Activated effector memory CD4-positive, alpha-beta T cell treated with Interleukin-2 at 50 U/mL for 16 hours (primary cell): ENCODE measurements at regions not wholly inside any gene's neighbourhood (a gene's known extent, or its start where the extent isn't known, plus 50 kb on each side); places are given as distances from the start of the nearest gene placed in this dataset.
"Not testable (repeated sequence)": the region's sequence is repeated elsewhere in the genome, so short reads cannot be mapped to it uniquely, and the experiment has no call there.

Experiments used
- DNase-seq: peaks from one replicate; pipeline ENCODE4 v3.0.0-alpha.2; 2020

GRCh38 chr14:105681606-105682185 lies 155.3 kb downstream of the TMEM121 start:
- DNase-seq: not testable (repeated sequence)

- DNase-seq: not testable (repeated sequence)
Measured at GRCh38 chr14:105682442-105682841, 156.1 kb downstream of the TMEM121 start.

GRCh38 chr14:105682956-105683570 lies 156.7 kb downstream of the TMEM121 start:
- no peak for DNase-seq

- DNase-seq: not testable (repeated sequence)
Measured at GRCh38 chr14:105684056-105684455, 157.7 kb downstream of the TMEM121 start.

GRCh38 chr14:105684597-105684996 lies 158.2 kb downstream of the TMEM121 start:
- DNase-seq: not testable (repeated sequence)

- no peak for DNase-seq
Measured at GRCh38 chr14:105685003-105685402, 158.6 kb downstream of the TMEM121 start.

- not testable (repeated sequence) for DNase-seq
Measured at GRCh38 chr14:105685605-105686004, 159.2 kb downstream of the TMEM121 start.

GRCh38 chr14:105686050-105686449 lies 159.7 kb downstream of the TMEM121 start:
- not testable (repeated sequence) for DNase-seq

- DNase-seq: not testable (repeated sequence)
Measured at GRCh38 chr14:105686462-105687170, 160.2 kb downstream of the TMEM121 start.

- DNase-seq: not testable (repeated sequence)
Measured at GRCh38 chr14:105687171-105688022, 161.0 kb downstream of the TMEM121 start.

GRCh38 chr14:105688023-105688351 lies 161.6 kb downstream of the TMEM121 start:
- not testable (repeated sequence) for DNase-seq

- not testable (repeated sequence) for DNase-seq
Measured at GRCh38 chr14:105688664-105689221, 162.4 kb downstream of the TMEM121 start.

GRCh38 chr14:105689722-105690121 lies 163.3 kb downstream of the TMEM121 start:
- no peak for DNase-seq

GRCh38 chr14:105690671-105691070 lies 164.3 kb downstream of the TMEM121 start:
- DNase-seq: no peak

- DNase-seq: not testable (repeated sequence)
Measured at GRCh38 chr14:105691321-105692109, 165.1 kb downstream of the TMEM121 start.

GRCh38 chr14:105692110-105692685 lies 165.8 kb downstream of the TMEM121 start:
- DNase-seq: not testable (repeated sequence)

- no peak for DNase-seq
Measured at GRCh38 chr14:105694961-105695360, 168.6 kb downstream of the TMEM121 start.

- DNase-seq: not testable (repeated sequence)
Measured at GRCh38 chr14:105696388-105696787, 170.0 kb downstream of the TMEM121 start.

GRCh38 chr14:105697414-105697813 lies 171.0 kb downstream of the TMEM121 start:
- not testable (repeated sequence) for DNase-seq

GRCh38 chr14:105697955-105698354 lies 171.6 kb downstream of the TMEM121 start:
- DNase-seq: not testable (repeated sequence)

- DNase-seq: not testable (repeated sequence)
Measured at GRCh38 chr14:105698940-105699556, 172.7 kb downstream of the TMEM121 start.
